GM06990 (cell line): ENCODE measurements at regions not wholly inside any gene's neighbourhood (a gene's known extent, or its start where the extent isn't known, plus 50 kb on each side); places are given as distances from the start of the nearest gene placed in this dataset.

Source experiments
- DNase-seq: peaks from one replicate; pipeline ENCODE4 v3.0.0-alpha.2; 2011; ENCODE audit not compliant: insufficient read length; ENCODE audit errors: extremely low read depth
- H3K27me3 ChIP-seq: replicated peaks from 2 replicates; pipeline ENCODE4 v1.6.0; 2011; ENCODE audit warnings: low read length; ENCODE audit not compliant: control insufficient read depth, insufficient read depth
- H3K36me3 ChIP-seq: 2 replicates; pipeline ENCODE4 v1.5.1; 2011; ENCODE audit warnings: low read length; ENCODE audit not compliant: control insufficient read depth, insufficient read depth
- H3K4me3 ChIP-seq: replicated peaks from 2 replicates; pipeline ENCODE4 v1.5.1; 2011; ENCODE audit warnings: low read depth, mild to moderate bottlenecking, control low read depth, low read length
- TF ChIP-seq, protein P1 (sequence below): IDR thresholded peaks from 2 replicates; pipeline ENCODE4 v1.5.1; 2011; ENCODE audit warnings: low read length, control low read depth, mild to moderate bottlenecking, inconsistent platforms; ENCODE audit not compliant: insufficient read depth, poor library complexity, severe bottlenecking

DNA sequence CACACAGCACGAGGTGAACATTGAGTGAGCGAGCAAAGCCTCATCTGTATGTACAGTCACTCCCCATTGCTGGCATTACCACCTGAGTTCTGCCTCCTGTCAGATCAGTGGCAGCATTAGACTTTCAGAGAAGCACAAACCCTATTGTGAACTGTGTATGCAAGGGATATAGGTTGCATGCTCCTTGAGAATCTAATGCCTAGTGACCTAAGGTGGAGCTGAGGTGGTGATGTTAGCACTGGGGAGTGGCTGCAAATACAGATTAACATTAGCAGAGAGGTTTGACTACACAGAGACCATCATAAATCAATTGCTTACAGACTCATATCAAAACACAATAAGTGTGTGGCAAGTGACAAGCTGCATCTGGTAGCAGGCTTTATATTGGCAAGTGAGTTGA is 262.5 kb upstream of the ANO5 start:
- TF ChIP-seq, protein P1, sequence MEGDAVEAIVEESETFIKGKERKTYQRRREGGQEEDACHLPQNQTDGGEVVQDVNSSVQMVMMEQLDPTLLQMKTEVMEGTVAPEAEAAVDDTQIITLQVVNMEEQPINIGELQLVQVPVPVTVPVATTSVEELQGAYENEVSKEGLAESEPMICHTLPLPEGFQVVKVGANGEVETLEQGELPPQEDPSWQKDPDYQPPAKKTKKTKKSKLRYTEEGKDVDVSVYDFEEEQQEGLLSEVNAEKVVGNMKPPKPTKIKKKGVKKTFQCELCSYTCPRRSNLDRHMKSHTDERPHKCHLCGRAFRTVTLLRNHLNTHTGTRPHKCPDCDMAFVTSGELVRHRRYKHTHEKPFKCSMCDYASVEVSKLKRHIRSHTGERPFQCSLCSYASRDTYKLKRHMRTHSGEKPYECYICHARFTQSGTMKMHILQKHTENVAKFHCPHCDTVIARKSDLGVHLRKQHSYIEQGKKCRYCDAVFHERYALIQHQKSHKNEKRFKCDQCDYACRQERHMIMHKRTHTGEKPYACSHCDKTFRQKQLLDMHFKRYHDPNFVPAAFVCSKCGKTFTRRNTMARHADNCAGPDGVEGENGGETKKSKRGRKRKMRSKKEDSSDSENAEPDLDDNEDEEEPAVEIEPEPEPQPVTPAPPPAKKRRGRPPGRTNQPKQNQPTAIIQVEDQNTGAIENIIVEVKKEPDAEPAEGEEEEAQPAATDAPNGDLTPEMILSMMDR: no peak
- Histone ChIP-seq H3K36me3 (no peaks in the 10 kb centered on the region), H3K4me3 (no peak overlapping the region), H3K27me3 (no peaks in the 10 kb centered on the region)
- DNase-seq: no peak

DNA sequence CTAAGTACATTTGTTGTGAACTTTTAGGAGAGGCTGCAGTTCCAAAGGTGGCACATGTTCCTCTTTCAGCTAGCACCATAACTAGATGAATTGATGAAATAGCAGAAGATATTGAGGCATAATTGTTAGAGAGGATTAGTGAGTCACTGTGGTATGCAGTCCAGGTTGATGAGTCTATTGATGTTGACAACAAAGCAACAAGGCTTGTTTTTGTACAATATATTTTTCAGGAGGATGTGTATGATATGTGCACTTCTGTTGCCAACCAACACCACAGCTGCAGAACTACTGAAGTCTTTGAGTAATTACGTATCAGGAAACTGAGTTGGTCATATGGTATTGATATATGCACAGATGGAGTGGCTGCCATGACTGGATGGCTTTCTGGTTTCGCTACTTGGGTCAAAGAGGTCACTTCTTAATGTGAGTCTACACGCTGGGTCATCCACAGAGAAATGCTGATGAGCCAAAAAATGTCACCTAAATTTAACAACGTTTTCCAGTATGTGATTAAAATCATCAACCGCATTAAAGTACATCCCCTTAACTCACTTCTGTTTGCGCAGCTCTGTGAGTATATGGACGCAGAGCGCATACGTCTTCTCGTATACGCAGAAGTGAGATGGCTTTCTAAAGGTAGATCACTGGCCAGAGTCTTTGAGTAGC is 261.3 kb upstream of the ANO5 start:
- Histone ChIP-seq H3K36me3 (no peaks in the 10 kb centered on the region), H3K27me3 (no peaks in the 10 kb centered on the region), H3K4me3 (no peak overlapping the region)
- TF ChIP-seq, protein P1: no peak
- no peak for DNase-seq

DNA sequence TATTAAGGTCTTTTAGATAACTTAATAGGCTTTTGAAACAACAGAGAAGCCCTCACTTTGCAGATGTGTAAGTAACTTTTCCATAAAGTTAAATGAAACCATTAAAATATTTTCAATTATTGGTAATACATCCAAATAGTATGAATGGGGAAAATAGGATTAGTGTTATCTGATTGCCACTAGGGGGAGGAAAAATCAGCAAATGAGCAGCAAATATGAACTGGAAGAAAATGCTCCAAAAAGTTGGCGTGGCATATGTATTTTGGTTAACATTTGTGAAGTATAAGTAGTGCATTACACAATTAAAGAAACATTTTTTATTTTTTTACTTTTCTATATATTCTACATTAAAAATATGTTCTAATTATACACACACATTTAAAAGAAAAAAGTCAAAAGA is 259.8 kb upstream of the ANO5 start:
- no peak for DNase-seq

DNA sequence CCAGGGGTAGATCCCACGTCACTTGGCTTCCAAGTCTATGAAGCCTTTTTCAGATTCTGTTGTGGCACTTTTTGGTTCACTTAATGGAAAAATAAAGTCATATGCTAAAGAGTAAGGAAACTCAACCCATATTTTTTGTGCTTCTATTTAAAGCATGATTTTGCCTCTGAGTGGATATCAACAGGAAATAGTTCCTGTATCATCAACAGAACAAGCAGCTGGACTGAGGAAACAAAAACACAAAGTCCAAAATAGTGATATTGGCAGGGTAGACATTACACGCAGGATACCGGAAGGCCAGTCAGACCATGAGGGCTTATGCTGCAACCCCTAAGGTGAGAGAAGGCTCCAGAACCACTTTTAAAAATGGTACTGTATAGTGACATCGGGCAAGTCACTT is 248.3 kb upstream of the ANO5 start:
- Histone ChIP-seq H3K27me3 (no peaks in the 10 kb centered on the region), H3K36me3 (no peaks in the 10 kb centered on the region), H3K4me3 (no peak overlapping the region)
- no peak for DNase-seq
- TF ChIP-seq, protein P1: no peak

More for the DNA sequence above, 259.8 kb upstream of the ANO5 start:
- TF ChIP-seq, protein P1: peak; percentile 51
- Histone ChIP-seq H3K27me3 (no peaks in the 10 kb centered on the region), H3K36me3 (no peaks in the 10 kb centered on the region), H3K4me3 (no peak overlapping the region)

DNA sequence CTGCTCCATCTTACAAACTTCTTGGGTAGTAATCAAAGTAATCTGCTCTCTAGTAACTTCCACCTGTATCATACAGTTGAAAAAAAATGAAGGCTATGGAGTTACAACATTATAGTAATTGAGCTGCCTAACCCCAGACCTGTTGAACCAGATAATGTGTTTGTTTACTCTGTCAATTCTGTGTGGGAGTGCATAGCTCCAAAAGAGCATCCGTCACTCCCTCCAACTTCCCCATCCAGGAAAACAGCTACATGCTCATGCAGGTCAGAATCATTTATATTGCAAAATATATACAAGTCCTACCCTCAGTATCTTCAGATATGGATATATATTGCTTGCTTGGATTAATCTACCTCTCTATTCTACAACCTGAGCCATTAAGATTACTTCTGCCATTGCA is 244.0 kb upstream of the ANO5 start:
- no peaks in the 10 kb centered on the region for H3K36me3 ChIP-seq
- TF ChIP-seq, protein P1: no peak
- no peak overlapping the region for H3K4me3 ChIP-seq
- DNase-seq: no peak
- H3K27me3 ChIP-seq: no peaks in the 10 kb centered on the region
